Neural cell (in vitro differentiated cells): ENCODE measurements at regions not wholly inside any gene's neighbourhood (a gene's known extent, or its start where the extent isn't known, plus 50 kb on each side); places are given as distances from the start of the nearest gene placed in this dataset.

Experiments
- TAF1 ChIP-seq: IDR thresholded peaks from 2 replicates; pipeline ENCODE4 v1.6.1; 2012; ENCODE audit warnings: low read depth
- TF ChIP-seq, protein P1 (sequence below): fragments of 450-650 bp; IDR thresholded peaks from 2 replicates; pipeline ENCODE4 v1.5.1; 2014; ENCODE audit warnings: antibody characterized with exemption, mild to moderate bottlenecking, moderate library complexity; ENCODE audit not compliant: poor library complexity, severe bottlenecking

DNA sequence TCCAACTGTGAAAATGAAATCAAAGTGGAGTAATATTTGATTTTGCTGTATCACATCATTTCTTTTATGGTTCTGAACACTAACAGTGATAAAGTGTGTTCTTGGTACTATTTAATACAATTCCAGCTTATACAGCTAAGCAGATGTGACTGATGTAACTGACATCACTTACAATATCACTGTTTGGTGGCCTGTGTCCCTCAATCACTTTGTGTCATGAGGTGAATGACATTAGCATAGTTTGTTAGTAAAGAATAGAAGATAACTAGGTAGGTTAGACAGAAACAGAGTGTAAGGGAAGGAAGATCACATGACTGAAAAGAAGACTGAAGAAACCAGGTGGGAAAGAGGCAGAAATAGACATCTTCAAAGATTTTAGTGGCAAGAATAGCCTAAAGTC is 138.7 kb downstream of the AQP9 start:
- TF ChIP-seq, protein P1, sequence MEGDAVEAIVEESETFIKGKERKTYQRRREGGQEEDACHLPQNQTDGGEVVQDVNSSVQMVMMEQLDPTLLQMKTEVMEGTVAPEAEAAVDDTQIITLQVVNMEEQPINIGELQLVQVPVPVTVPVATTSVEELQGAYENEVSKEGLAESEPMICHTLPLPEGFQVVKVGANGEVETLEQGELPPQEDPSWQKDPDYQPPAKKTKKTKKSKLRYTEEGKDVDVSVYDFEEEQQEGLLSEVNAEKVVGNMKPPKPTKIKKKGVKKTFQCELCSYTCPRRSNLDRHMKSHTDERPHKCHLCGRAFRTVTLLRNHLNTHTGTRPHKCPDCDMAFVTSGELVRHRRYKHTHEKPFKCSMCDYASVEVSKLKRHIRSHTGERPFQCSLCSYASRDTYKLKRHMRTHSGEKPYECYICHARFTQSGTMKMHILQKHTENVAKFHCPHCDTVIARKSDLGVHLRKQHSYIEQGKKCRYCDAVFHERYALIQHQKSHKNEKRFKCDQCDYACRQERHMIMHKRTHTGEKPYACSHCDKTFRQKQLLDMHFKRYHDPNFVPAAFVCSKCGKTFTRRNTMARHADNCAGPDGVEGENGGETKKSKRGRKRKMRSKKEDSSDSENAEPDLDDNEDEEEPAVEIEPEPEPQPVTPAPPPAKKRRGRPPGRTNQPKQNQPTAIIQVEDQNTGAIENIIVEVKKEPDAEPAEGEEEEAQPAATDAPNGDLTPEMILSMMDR = no peak
- TF ChIP-seq TAF1 = no peak
